GM08714 (cell line): ENCODE measurements at regions not wholly inside any gene's neighbourhood (a gene's known extent, or its start where the extent isn't known, plus 50 kb on each side); places are given as distances from the start of the nearest gene placed in this dataset.
"Not testable (repeated sequence)": the region's sequence is repeated elsewhere in the genome, so short reads cannot be mapped to it uniquely, and the experiment has no call there.

Experiments used
- H3K4me3 ChIP-seq: fragments of 200-500 bp; sonication (Bioruptor generic); 2 replicates; pipeline ENCODE4 v1.5.1; 2014; ENCODE audit warnings: mild to moderate bottlenecking, low read length, inconsistent platforms
- ZNF274 ChIP-seq: IDR thresholded peaks from 2 replicates; pipeline ENCODE4 v1.6.1; 2012; ENCODE audit warnings: mild to moderate bottlenecking, low read depth, low read length

- no peak overlapping the region for H3K4me3 ChIP-seq
- no peak for TF ChIP-seq ZNF274
Measured at GRCh38 chr14:22143363-22143762, 445.7 kb downstream of the DAD1 start.

- TF ChIP-seq ZNF274, result no peak
- no peak overlapping the region for H3K4me3 ChIP-seq
Measured at GRCh38 chr14:22140633-22141032, 448.4 kb downstream of the DAD1 start.

- TF ChIP-seq ZNF274, result no peak
- H3K4me3 ChIP-seq, result no peak overlapping the region
Measured at GRCh38 chr14:22131749-22132476, 457.1 kb downstream of the DAD1 start.

- no peak overlapping the region for H3K4me3 ChIP-seq
- no peak for TF ChIP-seq ZNF274
Measured at GRCh38 chr14:22124073-22124613, 450.5 kb upstream of the OR4E1 start.

- TF ChIP-seq ZNF274, result no peak
- H3K4me3 ChIP-seq, result no peak overlapping the region
Measured at GRCh38 chr14:22122829-22123560, 449.4 kb upstream of the OR4E1 start.

GRCh38 chr14:22122227-22122818, 448.7 kb upstream of the OR4E1 start:
- no peak overlapping the region for H3K4me3 ChIP-seq
- TF ChIP-seq ZNF274, result no peak

GRCh38 chr14:22118899-22119477, 445.4 kb upstream of the OR4E1 start:
- no peak overlapping the region for H3K4me3 ChIP-seq
- TF ChIP-seq ZNF274, result no peak

- no peak for TF ChIP-seq ZNF274
- H3K4me3 ChIP-seq, result no peak overlapping the region
Measured at GRCh38 chr14:22113401-22113800, 439.8 kb upstream of the OR4E1 start.

- TF ChIP-seq ZNF274, result no peak
- no peak overlapping the region for H3K4me3 ChIP-seq
Measured at GRCh38 chr14:22112004-22112403, 438.4 kb upstream of the OR4E1 start.

GRCh38 chr14:22107753-22108152, 434.1 kb upstream of the OR4E1 start:
- no peak overlapping the region for H3K4me3 ChIP-seq
- no peak for TF ChIP-seq ZNF274

GRCh38 chr14:22106700-22107697, 433.4 kb upstream of the OR4E1 start:
- H3K4me3 ChIP-seq, result no peak overlapping the region
- TF ChIP-seq ZNF274, result no peak

GRCh38 chr14:22105624-22106006, 432.0 kb upstream of the OR4E1 start:
- H3K4me3 ChIP-seq, result no peak overlapping the region
- no peak for TF ChIP-seq ZNF274

GRCh38 chr14:22105006-22105623, 431.5 kb upstream of the OR4E1 start:
- H3K4me3 ChIP-seq, result no peak overlapping the region
- no peak for TF ChIP-seq ZNF274

- not testable (repeated sequence) for H3K4me3 ChIP-seq
Measured at GRCh38 chr14:22100764-22101120, 427.1 kb upstream of the OR4E1 start.
